Inferior parietal cortex (tissue), 1 donor: ENCODE measurements at regions not wholly inside any gene's neighbourhood (a gene's known extent, or its start where the extent isn't known, plus 50 kb on each side); places are given as distances from the start of the nearest gene placed in this dataset.
"Not testable (repeated sequence)": the region's sequence is repeated elsewhere in the genome, so short reads cannot be mapped to it uniquely, and the experiment has no call there.

ENCODE experiments used
- DNase-seq: peaks from one replicate; pipeline ENCODE4 v3.0.0-alpha.2; 2016; ENCODE audit errors: extremely low spot score

DNA sequence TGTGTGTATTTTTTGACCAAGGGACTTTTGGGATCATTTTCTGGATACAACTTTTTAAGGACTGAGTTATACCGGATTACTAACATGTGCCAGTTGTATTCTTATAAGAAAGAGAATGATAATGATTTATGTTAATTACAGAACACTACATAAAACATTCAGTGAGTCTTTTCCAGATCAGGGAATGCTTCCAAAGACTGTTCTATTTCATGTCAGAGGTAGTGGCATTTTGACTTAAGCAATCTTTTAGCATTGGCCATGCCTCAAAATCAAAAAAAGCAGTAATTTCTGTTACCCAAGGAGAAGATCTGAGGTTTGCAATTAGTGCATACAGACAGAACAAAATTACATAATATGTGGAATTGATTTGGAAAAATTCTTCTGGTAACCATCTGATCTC, 413.0 kb upstream of the CDH9 start:
- no peak for DNase-seq

DNA sequence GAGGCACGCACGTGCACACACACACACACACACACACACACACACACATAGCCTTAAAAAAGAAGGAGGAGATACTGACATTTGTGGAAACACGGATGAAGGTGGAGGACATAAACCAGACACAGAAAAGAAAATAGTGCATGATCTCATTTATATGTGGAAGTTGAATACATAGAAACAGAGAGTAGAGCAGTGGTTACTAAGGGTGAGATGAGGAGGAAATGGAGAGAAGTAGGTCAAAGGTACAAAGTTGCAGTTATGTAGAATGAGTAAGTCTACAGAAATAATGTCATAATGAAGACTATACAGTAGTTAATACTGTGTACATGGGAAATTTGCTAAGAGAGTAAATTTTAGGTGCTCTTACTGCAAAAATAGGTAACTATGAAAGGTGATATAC, 412.2 kb upstream of the CDH9 start:
- DNase-seq, result no peak

- DNase-seq, result not testable (repeated sequence)
Measured at GRCh38 chr5:27439383-27439782, 401.0 kb upstream of the CDH9 start.

GRCh38 chr5:27437594-27438200, 399.3 kb upstream of the CDH9 start:
- DNase-seq, result no peak

DNA sequence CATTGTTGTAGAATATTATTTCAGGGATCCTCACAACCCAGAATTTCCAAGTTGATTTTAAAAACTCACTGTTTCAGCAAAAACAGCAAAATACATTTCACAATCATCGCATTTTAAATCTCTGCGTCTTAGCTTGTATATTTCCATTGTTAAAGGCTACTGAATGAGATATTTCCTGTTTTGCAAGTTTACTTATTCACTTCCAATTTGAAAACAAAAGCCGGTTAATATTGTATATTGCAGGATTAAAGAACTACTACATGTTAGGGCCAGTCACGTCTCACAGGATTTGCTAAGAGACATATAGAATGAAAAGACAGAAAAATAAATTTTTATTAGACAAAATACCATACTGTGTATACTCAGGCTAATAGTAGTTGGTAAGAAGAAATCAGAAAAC, 395.9 kb upstream of the CDH9 start:
- no peak for DNase-seq

DNA sequence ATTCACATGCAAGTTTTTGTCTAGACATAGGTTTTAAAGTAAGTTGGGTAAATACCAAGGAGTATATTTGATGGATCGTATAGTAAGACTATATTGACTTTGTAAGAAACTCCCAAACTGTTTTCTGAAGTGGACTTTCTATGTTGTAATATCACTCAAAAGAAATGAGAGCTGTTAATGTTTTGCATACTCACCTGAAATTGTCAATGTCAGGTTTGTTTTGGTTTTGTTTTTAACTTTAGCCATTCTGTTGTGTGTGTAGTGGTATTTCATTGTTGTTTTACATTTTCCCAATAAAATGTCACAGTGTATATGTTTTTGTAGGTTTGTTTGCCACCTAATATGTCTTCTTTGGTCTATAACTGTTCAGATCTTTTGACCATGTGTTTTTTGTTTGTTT, 375.7 kb upstream of the CDH9 start:
- DNase-seq, result no peak

DNA sequence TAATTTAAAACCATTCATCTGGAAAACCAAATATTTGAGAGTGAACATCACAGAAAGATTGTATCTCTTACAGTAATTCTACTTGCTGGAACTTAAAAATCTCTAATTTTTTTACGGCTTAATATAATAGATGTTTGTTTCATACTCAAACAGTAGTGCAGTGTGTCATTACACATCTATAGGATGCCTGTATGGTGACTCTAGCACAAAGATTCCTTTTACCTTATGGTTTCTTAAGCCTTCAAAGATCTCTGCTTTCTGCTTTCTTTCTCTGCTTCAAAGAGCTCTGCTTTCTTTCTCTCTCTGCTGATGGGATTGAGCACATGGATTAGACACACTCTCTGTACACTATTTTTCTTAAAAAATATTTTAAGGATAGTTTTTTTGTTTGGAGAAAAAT, 374.0 kb upstream of the CDH9 start:
- DNase-seq, result no peak

GRCh38 chr5:27406020-27406419, 367.6 kb upstream of the CDH9 start:
- no peak for DNase-seq

DNA sequence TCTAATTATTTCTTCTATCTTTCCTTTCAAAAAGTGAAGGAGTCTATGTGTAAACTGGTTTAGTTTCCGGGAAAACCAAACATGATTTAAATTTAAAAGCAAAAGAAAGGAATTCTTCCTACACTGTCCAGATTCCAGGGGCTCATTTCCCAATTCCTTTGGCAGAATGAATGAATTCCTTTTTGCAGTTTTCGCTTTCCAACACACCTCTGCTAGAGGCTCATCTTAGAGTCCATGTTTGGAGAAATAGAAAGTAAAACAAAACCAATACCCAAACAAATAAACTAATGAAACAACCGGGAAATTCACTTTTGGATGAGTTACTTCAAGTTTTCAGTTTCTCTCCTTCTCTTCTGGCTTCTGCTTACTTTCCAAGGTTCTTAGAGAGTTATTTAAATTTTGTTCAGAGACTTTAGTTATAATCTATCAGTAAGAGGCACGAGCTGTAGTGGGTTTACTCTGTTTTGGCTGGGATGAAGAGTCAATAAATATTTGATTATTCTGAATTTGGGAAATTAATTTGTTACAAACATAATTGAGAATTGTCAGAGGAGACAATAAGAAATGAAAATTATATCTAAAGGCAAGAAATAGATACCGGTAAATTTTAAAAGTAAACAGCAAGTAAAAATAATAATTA, 365.0 kb upstream of the CDH9 start:
- no peak for DNase-seq

GRCh38 chr5:27402828-27403227, 364.4 kb upstream of the CDH9 start:
- DNase-seq, result no peak

DNA sequence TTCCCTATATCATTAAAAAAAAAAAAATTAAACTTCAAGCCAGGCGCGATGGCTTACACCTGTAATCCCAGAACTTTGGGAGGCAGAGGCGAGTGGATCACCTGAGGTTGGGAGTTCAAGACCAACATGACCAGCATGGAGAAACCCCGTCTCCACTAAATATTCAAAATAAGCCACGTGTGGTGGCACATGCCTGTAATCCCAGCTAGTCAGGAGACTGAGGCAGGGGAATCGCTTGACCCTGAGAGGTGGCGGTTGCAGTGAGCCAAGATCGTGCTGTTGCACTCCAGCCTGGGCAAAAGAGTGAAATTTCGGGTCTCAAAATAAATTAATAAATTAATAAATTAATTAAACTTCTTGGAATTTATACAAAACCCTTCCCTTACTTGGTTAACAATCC, 358.6 kb upstream of the CDH9 start:
- DNase-seq, result no peak

GRCh38 chr5:27392716-27393115, 354.3 kb upstream of the CDH9 start:
- DNase-seq, result no peak

GRCh38 chr5:27389696-27390095, 351.3 kb upstream of the CDH9 start:
- DNase-seq, result no peak

- DNase-seq, result no peak
Measured at GRCh38 chr5:27388755-27389154, 350.4 kb upstream of the CDH9 start.

- no peak for DNase-seq
Measured at GRCh38 chr5:27387535-27388073, 349.2 kb upstream of the CDH9 start.

GRCh38 chr5:27381686-27382085, 343.3 kb upstream of the CDH9 start:
- no peak for DNase-seq

DNA sequence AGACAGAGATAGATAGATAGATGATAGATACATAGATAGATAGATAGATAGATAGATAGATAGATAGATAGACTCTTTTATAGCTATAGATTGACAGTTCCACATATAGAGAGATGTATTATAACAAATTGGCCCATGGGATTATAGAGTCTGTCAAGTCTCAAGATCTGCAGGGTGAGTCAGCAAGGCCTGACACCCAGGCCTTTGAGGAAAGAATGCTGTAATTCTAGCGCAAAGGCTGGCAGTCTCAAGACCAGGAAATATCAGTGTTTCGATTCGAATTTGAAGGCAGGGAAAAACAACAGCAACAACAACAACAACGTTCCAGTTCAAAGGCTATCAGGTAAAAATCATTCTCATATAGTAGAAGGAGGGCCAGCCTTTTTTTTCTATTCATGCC, 339.2 kb upstream of the CDH9 start:
- DNase-seq, result no peak

GRCh38 chr5:27353970-27354369, 315.6 kb upstream of the CDH9 start:
- no peak for DNase-seq

DNA sequence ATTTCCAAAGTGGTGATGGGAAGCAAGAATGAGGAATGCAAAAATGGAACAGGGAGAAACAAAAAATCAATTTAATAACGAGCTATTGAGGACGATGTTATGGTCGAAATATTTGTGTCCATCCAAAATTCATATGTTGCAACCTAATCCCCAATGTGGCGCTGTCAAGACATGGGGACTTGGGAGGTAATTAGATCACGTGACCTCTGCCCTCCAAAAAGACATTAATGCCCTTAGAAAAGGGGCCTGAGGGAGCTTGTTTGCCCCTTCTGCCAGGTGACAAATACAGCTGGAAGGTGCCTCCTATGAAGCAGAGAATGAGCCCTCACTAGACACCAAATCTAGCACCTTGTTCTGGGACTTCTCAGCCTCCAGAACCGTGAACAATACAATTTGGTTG, 315.2 kb upstream of the CDH9 start:
- no peak for DNase-seq

GRCh38 chr5:27341342-27341741, 303.0 kb upstream of the CDH9 start:
- DNase-seq, result no peak

DNA sequence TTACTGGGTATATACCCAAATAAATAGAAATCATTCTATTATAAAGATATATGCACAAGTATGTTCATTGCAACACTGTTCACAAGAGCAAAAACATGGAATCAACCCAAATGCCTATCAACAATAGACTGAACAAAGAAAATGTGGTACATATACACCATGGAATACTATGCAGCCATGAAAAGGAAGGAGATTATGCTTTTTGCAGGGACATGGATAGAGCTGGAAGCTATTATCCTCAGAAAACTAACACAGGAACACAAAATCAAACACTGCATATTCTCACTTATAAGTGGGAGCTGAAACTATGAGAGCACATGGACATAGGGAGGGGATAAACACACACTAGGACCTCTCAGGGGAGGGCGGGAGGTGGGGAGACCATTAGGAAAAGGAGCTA, 298.4 kb upstream of the CDH9 start:
- DNase-seq, result no peak

GRCh38 chr5:27328480-27328879, 290.1 kb upstream of the CDH9 start:
- DNase-seq, result no peak

DNA sequence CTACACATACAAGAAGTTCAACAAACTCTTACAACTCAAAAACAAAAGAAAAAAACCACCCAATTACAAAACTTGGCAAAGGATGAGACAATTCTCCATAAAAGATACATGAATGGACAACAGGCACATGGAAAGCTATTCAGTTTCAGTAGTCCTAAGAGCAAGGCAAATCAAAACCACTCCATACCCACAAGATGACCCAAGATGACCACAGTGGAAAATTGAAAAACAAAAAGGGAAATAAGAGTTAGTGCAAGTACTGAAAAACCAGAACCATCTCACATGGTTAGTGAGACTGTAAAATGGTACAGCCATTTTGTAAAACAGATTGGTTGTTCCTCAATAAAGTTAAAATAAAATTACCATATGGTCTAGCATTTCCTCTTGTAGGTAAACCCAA, 287.1 kb upstream of the CDH9 start:
- no peak for DNase-seq

DNA sequence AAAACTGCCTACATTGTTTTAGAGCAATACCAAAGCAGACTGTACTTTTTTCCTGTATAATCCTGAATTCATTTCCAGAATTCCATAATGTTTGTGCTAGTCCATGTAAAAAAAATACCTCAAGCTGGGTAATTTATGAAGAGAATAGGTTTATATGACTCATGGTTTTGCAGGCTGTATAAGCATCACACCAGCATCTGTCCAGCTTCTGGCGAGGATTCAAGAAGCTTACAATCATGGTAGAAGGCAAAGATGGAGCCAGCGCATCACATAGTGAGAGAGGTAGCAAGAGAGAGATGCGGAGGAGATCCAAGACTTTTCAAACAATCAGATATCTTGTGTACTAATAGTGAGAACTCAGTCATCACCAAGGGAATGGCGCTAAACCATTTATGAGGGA, 280.3 kb upstream of the CDH9 start:
- DNase-seq, result no peak
